Left kidney (tissue), 1 donor: ENCODE measurements at regions not wholly inside any gene's neighbourhood (a gene's known extent, or its start where the extent isn't known, plus 50 kb on each side); places are given as distances from the start of the nearest gene placed in this dataset.
A peak's percentile ranks its signal among the peaks of the same experiment; 100 is the strongest.

Experiments
- DNase-seq: peaks from one replicate; pipeline ENCODE4 v3.0.0-alpha.2; 2013

DNA sequence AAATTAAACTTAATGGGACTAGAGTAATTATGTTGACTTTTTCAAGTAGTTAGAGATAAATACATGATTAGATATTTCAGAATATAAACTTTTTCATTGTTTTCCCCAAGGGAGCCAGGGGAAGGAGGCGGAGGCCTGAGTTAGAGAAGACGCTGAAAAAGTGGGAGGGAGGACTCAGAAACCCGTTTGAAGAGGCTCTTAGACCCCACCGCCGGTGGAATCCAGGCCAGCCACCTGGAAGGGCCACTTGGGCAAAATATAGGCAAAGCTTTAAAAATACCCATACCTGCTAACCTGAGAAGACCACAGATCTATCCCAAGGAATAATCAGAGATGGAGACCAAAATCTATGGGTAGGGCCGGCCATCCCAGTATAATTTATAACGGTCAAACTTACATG is 242.6 kb downstream of the PTPRU start:
- no peak for DNase-seq

DNA sequence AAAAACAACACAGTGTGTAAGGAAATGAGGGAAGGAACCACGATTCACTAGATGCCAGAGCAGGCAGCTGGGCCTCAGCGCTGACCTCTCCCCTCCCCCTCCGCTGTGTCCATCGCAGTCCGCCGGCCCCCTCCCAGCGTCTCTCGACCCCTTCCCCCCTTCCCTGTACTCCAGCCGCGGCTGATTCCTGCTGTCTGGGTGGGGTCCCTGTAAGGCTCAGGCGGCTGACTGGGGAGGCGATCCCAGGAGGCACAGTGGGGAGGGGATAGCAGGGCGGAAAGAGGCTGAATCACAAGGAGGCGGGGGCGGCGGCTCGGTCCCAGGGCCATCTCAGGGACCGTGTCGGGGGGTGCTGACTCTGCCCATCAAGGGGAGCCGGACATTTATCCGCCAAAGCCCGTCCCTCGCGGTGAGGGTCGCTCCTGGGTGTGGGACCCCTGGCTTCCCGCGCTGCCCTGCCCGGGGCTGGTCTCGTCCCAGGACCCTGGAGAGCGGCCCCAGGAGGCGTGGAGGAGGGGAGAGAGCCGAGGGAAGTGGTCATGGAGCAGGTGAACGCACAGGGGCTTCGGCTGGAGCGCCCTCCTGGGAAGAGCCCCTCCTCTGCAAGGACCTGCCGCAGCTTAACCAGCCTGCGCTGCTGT is 241.9 kb downstream of the PTPRU start:
- DNase-seq, result peak; percentile 28

DNA sequence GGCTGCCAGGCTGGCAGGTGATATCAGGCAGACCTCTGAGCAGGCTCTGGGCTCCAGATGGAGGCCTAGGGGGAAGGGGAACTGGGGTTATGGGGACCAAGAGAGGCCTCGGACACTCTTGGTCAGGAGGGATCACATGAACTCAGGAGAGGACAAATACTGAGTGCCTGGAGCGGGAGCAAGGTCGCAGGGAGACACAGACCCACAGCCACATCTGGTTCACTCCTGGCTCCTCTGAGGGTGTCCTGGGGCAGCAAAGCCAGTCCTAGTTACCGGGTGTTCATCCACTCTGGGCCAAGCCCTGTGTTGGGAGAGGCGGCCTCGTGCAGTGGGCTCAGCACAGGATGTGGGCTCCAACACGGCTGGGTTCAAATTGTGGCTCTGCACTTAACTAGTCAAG is 239.0 kb downstream of the PTPRU start:
- DNase-seq, result no peak

DNA sequence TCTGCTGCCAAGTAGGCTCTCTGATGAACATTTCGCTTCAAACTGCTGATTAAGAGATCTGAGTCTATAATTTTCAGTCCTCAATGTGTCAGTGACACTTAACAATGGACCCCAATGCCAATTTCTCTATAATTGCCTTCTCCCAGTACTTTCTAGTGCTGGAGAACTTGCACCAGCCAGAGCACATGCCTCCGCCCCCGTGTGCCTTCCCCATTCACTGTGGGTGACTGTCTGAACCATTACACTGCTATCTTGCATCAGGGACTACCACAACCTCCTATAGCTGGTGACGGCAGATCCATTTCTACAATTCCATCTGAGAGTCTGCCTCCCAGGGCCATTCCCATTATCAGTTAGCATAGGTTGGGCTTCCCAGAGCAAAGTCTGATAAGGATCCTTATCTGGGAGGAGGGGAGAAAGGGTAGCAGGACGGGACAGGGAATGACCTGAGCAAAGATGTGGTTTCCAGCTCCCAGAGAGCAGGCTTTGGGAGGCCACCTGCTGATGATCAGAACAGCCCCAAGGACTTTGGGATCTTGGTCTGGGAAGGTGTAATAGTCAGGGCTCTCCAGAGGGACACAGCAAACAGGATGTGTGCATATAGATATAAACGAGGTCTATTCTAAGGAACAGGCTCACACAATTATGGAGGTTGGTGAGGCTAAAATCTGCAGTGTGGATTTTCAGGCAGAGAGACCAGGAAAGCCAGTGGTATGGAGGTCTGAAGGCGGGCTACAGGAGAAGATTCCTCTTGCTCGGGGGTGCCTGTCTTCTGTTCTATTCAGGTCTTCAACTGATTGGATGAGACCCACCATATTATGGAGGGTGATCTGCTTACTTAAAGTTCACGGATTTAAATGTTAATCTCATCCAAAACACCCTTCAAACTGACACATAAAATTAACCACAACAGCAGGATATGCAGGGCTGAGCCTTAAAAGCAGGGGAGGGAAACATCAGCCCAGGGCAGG is 238.2 kb downstream of the PTPRU start:
- DNase-seq, result no peak

DNA sequence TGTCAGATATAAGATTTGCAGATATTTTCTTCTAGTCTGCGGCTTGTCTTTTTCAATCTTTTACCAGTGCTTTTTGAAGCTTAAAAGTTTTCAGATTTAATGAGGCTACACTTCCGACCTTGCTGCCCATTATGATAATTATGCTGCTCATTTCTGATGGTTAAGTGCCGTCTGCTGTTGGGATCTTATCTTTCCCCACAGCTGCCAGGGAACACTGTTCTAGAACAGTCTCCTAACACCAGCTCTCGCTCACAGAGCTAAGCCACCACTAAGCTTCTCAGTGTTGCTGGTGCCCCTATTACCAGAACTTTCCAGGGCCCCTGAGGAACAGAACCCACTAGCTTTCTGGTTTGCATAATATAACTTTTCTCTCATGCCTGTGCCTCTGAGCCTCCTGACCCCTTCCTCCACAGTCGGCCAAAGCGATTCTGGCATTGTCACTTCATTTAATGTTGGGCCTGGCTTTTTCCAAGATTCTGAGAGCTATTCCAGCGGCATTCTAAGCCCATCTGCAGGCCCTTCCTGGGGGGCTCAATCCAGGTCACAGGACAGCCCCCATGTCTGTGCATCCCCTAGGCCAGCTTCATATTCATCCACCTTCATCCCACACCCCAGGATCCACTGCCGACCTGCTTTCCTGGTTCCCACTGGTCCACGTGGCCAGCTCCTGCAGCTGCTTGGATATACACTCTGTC is 237.0 kb downstream of the PTPRU start:
- no peak for DNase-seq

DNA sequence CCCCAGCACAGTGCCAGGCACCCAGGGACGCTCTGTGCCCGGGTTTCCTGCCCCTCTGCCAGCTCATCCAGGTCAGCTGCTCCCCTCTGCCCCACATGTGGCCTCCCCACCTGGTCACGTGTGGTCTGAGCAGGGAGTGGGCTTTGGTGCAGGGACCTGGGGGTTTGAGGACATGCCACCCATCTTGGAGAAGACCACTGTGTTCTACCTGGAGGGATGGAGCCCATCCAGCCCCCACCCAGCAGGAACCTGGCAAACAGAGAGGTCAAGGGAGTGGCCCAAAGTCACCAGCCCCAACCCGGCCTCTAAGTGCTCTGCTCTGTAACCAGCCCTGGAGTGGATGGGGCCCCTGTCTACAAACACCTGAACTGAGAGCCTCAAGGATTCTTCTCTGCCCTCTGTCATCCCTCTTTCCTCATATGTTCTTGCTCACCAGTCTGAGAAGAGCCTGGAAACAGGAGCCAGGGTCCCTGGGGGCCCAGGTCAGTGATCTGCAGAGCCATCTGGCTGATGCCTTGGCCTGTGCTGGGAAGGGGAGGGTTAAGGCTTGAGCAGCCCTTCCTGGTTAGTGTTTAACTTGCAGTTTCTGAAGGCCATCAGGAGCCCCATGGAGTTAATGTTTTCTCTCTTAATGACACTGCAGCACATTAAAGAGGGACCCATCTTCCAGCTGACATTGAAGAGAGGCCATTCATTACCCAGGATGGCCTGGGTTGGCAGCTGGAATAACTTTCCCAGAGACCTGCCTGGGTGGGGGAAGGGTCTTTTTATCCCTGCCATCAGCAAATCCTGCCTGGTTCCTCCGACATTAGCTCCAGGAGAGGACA is 235.4 kb downstream of the PTPRU start:
- peak; percentile 31 for DNase-seq

DNA sequence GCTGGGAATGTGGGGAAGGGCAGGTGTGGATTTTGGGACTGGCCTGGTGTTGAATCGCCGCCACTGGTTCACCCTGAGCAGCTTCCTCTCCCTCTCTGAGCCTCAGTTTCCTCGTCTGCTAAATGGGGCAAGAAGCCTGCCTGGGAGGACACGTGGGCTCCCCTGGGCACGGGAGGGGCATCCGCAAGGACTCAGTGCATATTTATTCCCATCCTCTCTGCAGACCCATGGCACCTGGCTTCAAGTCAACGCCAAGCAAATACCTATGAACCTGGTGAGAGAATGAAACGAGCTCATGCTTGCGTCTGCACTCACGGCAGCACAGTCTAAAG is 234.4 kb downstream of the PTPRU start:
- DNase-seq, result no peak

DNA sequence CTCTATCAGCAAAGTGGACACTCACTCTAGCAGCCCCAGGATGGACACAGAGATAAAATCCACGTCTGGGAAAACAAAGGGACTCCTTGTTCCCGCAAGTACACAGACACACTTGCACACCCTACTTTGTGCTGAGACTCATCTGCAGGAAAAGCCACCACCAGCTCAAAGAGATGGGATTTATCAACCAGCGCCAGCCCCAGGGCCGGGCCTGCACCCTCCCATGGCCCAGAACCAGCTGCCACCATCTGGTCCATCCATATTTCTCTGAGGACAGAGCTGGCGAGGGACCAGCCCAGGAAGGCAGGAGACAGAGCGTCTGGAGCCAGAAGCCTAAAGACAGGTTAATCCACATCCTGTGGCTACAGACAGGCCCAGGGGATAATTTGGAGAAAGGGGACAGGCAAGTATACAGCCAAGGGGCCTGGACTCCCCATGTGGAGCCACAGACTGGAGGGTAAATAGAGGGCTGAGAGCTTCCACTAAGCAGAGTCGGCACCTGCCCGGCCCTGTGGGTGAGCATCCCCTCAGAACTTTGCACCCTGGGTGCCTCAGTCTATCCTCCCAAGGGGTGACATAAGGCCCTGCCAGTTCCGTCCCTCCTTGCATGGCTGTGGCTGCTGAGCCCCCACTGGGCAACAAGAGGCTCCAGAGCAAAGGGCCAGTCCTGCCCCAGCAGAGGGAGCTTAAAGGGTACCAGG is 233.9 kb downstream of the PTPRU start:
- DNase-seq, result no peak

DNA sequence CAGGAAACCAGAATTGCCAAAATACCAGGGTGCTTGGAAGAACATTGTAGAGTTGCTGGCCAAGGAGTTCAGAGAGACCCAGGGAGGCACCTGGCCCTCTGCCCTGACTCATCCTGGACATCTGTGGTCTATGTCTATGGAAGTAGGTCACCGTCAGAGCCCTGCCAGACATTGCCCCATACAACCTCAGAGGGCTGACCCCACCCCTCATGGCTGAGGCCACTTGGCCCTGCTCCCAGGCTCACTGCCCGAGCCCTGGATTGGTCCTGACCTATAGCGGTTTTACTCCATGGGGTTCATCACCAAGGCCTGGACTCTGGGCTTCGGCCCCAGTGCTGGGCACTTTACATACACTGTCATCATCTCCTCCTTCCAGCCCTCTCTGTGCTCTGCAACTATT is 233.1 kb downstream of the PTPRU start:
- no peak for DNase-seq

DNA sequence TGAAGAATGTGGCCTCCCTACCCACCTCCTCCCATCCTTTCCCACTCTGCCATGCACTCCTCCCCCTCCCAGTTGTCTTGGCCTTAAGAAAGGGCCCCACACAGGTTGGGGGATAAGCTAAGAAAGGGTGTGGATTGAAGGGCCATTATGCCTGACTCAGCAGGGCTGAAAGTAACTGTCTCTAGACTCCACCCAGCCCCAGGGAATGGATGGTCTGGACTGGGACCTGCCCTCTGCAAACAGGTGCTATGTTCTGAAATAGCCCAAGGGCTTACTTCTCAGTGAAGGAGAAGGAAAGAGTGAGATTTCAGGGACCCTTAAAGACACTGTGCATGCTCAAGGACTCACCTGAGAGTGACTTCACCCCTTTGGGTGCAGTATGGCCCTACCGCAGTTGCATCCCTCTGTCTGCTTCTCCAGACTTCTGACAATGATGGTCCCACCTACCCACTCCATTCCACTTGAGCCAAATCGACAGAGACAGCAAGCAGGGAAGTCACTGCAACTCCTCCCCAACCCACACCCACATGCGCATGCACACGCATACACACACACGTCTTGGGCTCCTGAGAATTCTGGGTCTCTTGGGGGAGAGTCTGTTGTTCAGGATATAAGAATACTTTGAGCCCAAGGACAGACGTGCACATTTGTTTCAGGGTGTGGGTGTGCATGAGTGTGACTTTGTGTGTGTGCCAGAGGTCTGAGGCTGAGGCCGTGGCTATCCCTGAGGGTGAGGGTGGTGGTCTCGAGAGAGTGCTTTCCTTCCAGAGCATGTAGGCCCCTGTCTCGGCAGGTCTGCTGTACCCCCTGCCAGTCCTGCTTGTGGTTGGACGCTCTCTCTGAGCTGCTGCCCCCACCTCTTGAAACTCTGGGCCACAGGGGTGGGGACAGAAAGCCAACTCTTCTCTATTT is 231.9 kb downstream of the PTPRU start:
- DNase-seq, result no peak

DNA sequence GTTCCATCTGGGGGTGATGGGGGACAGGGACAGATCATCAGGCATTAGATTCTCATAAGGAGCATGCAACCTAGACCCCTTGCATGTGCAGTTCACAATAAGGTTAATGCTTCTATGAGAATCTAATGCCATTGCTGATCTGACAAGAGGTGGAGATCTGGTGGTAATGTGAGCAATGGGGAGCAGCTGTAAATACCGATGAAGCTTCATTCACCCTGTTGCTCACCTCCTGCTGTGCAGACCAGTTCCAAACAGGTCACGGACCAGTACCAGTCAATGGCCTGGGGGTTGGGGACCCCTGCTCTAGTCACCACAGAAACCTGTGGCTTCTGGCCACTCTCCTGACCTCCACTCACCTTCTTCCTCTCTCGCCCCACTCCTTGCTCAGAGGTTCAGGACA is 229.9 kb downstream of the PTPRU start:
- no peak for DNase-seq

DNA sequence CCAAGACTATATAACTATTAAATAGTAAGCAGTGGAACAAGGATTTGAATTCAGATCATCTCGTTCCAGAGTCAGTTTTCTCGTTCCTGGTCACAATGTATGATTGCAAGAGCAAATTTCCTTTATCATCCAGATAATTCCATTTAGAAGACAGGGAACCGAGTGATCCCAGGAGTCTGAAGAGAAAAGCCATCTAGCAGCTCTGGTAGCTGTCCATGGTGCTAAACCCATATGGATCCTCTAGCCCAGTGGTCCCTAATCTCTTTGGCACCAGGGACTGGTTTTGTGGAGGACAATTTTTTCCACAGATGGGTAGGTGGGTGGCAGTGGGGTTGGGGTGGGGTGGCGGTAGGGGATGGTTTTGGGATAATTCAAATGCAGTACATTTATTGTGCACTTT is 229.4 kb downstream of the PTPRU start:
- peak; percentile 30 for DNase-seq

DNA sequence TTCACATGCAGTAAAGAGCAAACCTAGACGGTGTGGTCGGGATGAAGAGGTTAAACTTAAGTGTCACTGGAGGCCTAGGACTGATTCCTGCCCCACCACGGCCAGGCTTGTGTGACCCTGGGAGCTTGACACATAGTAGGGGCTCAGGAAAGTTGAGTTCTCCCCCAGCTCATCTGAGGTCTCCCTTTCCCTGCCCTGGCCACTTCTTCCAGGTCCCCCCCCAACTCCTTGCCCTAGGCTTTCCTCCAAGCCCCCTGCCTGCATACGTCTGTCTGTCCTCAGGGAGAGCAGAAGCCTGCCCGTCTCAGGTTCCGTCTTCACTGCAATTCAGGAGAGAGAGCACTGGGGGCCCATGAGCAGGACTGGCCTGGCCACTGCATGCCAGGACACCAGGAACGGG is 225.8 kb downstream of the PTPRU start:
- no peak for DNase-seq

DNA sequence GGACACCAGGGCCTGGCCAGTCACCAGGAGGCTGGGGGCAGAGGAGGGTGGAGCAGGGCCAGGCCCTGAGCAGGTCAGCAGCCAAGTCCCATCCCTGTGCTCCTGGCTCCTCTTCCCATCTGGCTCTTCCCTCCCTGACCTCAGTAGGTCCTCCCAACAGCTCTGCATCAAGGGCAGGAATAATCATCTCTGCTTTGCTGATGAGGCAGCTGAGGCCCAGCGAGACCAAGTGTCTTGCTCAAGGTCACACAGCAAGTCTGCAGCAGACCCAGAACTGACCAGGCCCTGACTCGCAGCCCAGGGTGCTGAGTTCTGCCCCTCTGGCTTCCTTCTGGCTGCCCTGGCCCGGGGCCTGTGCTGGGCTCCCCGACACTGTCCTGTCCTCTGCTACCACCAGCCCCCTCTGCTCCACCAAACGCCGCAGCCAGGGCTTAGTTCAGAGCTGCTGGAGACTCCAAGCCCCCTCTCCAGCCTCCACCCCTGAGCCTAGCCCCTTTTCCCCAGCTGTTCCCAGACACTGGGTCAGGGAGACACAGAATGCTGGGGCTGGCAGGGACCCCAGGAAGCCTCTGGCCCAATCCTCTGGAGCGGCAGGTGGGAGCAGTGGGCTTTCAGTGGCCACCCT is 224.9 kb downstream of the PTPRU start:
- DNase-seq, result no peak

DNA sequence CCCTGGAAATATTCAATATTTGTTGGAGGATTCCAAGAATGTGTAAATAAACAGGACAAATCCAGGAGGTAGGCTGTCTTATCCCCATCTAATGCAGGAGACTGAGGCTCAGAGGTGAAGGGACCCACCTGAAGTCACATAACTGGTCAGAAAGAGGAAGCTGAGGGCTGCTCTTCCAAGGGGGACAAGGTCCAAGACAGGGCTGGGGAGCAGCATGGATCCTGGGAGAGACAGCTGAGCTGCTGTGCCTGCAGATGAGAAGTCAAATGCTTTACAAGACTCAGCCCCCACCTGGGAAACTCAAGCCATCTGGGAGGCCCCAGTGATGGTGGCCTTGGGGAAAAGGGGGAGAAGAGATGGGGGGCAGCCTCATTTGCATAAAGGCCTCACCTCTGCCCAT is 224.4 kb downstream of the PTPRU start:
- DNase-seq, result no peak

DNA sequence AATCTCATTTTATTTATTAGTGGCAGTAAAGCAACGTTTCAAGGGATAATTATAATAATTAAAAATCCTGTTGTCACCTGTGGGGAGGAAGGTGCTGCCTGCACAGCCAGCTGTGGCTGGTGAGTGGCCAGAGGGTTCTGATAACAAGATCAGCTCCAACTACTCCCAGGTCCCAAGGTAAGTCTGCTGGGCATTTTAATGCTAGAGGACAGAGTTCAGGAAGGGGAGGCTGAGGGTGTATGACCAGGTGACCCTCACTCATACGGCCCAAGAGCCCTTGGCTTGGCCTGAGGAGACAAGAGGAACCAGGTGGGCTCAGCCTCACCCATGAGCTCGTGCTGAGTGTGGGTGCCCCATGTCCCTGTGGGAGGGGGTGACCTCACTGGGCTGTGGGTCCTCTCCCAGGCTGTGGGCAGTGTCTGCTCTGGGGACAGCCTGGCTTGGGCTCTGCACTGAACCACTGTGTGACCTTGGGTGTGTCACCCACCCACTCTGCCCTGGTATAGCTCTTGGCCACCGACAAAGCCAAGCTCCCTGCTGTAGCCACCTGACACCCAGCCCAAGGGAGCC is 223.8 kb downstream of the PTPRU start:
- DNase-seq, result no peak

DNA sequence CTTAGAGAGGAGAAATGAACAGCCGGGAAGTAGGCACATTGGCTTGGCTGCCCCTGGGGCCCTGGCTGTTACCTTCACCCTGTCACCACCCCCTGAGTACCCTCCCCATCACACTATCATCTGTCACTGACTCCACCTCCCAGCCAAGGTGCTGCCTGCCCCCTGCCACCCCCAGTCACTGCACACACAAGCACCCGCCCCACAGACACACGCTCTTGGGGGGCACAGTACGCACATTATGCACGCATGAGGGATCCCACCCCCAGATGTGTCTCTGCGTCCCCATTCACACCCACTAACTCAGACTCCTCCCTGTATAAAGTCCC is 223.3 kb downstream of the PTPRU start:
- DNase-seq, result no peak

DNA sequence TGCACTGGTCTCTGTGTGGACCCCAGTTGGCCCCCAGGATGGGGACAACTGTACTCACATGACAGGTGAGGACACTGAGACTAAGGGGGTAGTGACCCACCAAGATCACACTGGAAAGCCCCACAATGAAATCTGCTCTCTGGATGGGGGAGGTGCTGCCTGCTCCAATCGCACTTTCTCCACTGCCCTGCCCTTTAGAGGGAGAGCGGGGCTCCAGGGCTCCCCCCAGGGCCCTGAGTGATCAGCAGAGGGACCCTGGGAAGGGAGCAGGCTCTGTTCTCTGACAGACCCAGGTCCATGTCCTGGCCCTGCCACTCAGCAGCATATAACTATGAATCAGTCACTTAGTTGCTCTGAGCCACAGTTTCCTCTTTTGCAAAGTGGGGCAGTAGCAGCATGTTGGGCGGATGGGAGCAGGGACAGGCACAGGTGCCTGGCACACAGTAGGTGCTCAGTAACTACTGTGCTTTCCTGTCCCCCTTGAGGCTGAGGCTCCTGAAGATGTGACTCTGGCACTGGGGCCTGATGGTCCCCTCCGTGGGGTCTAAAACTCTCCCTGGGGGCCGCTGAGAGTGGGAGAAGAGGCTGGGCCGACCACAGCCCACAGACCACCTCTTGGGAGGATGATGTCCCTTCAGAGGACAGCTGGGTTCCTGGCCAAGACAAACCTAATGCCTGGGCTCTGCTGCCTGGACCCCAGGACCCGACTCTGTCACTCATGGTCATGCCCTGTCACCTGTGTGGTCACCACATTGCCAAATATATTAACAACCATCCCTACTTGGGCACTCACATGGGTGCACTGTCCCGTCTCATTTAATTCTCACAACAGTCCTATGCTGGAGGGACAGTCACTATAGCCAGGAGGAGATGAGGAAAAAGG is 222.7 kb downstream of the PTPRU start:
- DNase-seq, result no peak
